Lower leg skin (tissue), 3 donors: ENCODE measurements at regions not wholly inside any gene's neighbourhood (a gene's known extent, or its start where the extent isn't known, plus 50 kb on each side); places are given as distances from the start of the nearest gene placed in this dataset.

Experiments
- CTCF ChIP-seq, 3 donors: fragments of 450-650 bp; IDR thresholded peaks; one replicate each; pipeline ENCODE4 v1.5.1; 2016; ENCODE audit warnings: antibody characterized with exemption in 3 of 3, mild to moderate bottlenecking in 3 of 3, moderate library complexity in 2 of 3
- POLR2A ChIP-seq, 2 donors: fragments of 450-650 bp; IDR thresholded peaks; one replicate each; pipeline ENCODE4 v1.6.1; 2016 to 2017; ENCODE audit warnings: antibody characterized with exemption in 2 of 2, mild to moderate bottlenecking in 1 of 2, moderate library complexity in 1 of 2

- TF ChIP-seq CTCF (IDR thresholded peaks at IDR 0.05) (no peak), POLR2A (IDR thresholded peaks at IDR 0.05) (no peak)
Observed at GRCh38 chr16:35560637-35560984, 2101.2 kb downstream of the TP53TG3F start.
